ENCODE measurements at regions not wholly inside any gene's neighbourhood (a gene's known extent, or its start where the extent isn't known, plus 50 kb on each side); places are given as distances from the start of the nearest gene placed in this dataset.

GRCh38 chr12:132386926-132387497, 57.6 kb upstream of the GALNT9 start:
- no peaks in the 10 kb centered on the region for H3K9me3 ChIP-seq
- intact Hi-C loops (cut with DNase I), result no loop called here
- peaks cover 11% of the 10 kb centered on the region for H3K27me3 ChIP-seq (replicated peaks; ENCODE audit: insufficient read depth)
- 69% methylated on average over 30 of the region's 30 CpGs for WGBS
- no peak for DNase-seq (ENCODE audit: low spot score)
- TF ChIP-seq POLR2AphosphoS5 (IDR thresholded peaks at IDR 0.05), result no peak
- TF ChIP-seq POLR2A (IDR thresholded peaks at IDR 0.05), result no peak
- TF ChIP-seq, protein P1, sequence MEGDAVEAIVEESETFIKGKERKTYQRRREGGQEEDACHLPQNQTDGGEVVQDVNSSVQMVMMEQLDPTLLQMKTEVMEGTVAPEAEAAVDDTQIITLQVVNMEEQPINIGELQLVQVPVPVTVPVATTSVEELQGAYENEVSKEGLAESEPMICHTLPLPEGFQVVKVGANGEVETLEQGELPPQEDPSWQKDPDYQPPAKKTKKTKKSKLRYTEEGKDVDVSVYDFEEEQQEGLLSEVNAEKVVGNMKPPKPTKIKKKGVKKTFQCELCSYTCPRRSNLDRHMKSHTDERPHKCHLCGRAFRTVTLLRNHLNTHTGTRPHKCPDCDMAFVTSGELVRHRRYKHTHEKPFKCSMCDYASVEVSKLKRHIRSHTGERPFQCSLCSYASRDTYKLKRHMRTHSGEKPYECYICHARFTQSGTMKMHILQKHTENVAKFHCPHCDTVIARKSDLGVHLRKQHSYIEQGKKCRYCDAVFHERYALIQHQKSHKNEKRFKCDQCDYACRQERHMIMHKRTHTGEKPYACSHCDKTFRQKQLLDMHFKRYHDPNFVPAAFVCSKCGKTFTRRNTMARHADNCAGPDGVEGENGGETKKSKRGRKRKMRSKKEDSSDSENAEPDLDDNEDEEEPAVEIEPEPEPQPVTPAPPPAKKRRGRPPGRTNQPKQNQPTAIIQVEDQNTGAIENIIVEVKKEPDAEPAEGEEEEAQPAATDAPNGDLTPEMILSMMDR (IDR thresholded peaks at IDR 0.05), result no peak
- no peak overlapping the region for H3K27ac ChIP-seq
- H3K36me3 ChIP-seq, result no peaks in the 10 kb centered on the region
- H3K4me1 ChIP-seq (replicated peaks), result no peaks in the 10 kb centered on the region
- no peak overlapping the region for H3K4me3 ChIP-seq

DNA sequence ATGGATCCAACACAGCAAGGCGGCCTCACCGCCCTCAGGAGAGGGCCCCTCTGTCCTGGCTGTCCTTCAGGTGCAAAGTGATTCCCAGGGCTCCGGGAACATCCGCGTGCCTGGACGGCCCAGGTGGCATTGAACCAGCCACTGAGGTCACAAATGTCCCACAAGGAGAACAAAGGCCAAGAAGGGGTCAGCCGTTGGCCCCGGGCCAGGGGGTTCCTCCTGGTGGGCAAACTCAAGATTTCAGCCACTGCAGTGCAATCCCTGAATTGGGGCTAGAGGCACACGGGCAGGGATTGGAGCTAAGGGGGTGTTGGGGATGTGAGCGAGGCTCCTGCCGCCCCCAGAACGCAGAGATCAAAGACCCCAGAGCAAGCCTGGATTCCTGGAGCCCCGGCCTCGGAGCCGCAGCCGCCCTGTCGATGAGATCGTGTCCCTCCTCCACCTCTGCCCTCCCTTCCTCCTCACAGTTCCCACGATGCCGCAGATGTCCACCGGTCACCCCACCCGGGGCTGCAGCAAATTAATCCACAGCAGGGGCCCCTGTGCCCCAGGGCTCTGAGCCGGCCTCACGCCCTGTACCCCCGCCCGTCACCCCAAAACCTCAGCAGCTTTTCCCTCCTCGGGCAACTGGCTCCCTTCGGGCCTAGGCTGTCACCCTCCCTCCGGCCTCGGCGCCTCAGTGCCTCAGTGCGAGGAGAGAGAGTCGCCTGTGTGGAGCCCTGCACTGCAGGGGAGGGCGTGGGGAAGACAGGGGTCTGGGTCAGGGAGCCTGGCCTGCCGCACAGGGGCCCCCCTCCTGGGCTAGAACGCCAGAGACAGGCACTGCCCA, 56.7 kb upstream of the GALNT9 start:
- no peak for TF ChIP-seq POLR2A (IDR thresholded peaks at IDR 0.05)
- TF ChIP-seq, protein P1 (IDR thresholded peaks at IDR 0.05), result no peak
- no peak for TF ChIP-seq POLR2AphosphoS5 (IDR thresholded peaks at IDR 0.05)
- peaks cover 11% of the 10 kb centered on the region for H3K27me3 ChIP-seq (replicated peaks; ENCODE audit: insufficient read depth)
- H3K9me3 ChIP-seq, result no peaks in the 10 kb centered on the region
- H3K4me1 ChIP-seq (replicated peaks), result no peaks in the 10 kb centered on the region
- no peak overlapping the region for H3K4me3 ChIP-seq
- H3K27ac ChIP-seq, result no peak overlapping the region
- H3K36me3 ChIP-seq, result no peaks in the 10 kb centered on the region
- intact Hi-C loops (cut with DNase I), result no loop called here
- WGBS, result 53% methylated on average over 36 of the region's 36 CpGs
- DNase-seq (ENCODE audit: low spot score), result no peak

DNA sequence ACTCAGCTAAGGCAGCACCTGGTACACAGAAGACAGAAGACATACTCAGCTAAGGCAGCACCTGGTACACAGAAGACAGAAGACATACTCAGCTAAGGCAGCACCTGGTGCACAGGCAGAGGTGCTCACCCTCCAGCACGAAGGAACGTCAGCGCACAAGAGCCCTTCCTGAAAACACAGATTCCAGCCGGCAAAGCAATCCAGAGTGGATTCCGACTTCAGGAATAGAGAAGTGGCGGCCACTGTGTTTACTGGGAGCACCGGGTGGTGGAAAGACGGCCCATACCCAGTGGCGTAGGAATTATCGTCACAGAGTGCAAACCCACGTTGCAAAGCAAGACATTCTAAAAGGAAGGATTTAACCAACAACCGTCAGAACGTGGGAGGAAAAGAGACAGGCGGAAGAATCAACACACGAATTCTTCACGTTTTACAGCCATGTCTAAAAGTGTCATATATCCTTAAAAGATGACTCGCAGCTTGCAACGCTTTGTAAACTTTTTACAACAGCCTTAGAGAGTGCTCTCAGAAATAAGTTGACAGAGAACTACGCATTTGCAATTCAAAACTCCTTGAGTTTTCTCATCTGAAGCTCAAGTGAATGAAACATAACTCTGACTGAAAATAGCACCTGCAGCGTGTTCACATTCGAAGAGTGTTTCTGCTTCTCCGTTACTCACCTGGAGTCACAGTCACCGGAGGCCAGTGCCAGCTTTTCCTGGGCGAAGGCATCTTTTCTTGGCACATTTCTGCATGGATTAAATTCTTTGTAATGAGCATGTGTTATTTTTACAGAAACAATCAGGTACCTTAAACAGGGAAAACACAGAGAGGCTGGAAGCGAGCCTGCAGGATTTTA, 55.8 kb upstream of the GALNT9 start:
- H3K4me1 ChIP-seq (replicated peaks), result no peaks in the 10 kb centered on the region
- H3K27ac ChIP-seq, result no peak overlapping the region
- no peak overlapping the region for H3K4me3 ChIP-seq
- DNase-seq (ENCODE audit: low spot score), result no peak
- intact Hi-C loops (cut with DNase I), result no loop called here
- WGBS, result 14% methylated on average over 25 of the region's 25 CpGs
- TF ChIP-seq POLR2A (IDR thresholded peaks at IDR 0.05) (no peak), POLR2AphosphoS5 (IDR thresholded peaks at IDR 0.05) (no peak)
- TF ChIP-seq, protein P1 (IDR thresholded peaks at IDR 0.05), result no peak
- no peaks in the 10 kb centered on the region for H3K9me3 ChIP-seq
- no peaks in the 10 kb centered on the region for H3K36me3 ChIP-seq
- peaks cover 16% of the 10 kb centered on the region for H3K27me3 ChIP-seq (replicated peaks; ENCODE audit: insufficient read depth)

- Histone ChIP-seq H3K4me3 (no peak overlapping the region), H3K4me1 (replicated peaks) (no peaks in the 10 kb centered on the region), H3K36me3 (no peaks in the 10 kb centered on the region), H3K27me3 (replicated peaks; ENCODE audit: insufficient read depth) (peaks cover 10% of the 10 kb centered on the region), H3K9me3 (no peaks in the 10 kb centered on the region), H3K27ac (no peak overlapping the region)
- no peak for DNase-seq (ENCODE audit: low spot score)
- TF ChIP-seq, protein P1 (IDR thresholded peaks at IDR 0.05), result no peak
- no peak for TF ChIP-seq POLR2AphosphoS5 (IDR thresholded peaks at IDR 0.05)
- no peak for TF ChIP-seq POLR2A (IDR thresholded peaks at IDR 0.05)
- WGBS, result 47% methylated on average over 3 of the region's 3 CpGs
- intact Hi-C loops (cut with DNase I), result no loop called here
Observed at GRCh38 chr12:132380641-132381040, 51.3 kb upstream of the GALNT9 start.
